Motor neuron (in vitro differentiated cells): ENCODE measurements at regions not wholly inside any gene's neighbourhood (a gene's known extent, or its start where the extent isn't known, plus 50 kb on each side); places are given as distances from the start of the nearest gene placed in this dataset.
"Not testable (repeated sequence)": the region's sequence is repeated elsewhere in the genome, so short reads cannot be mapped to it uniquely, and the experiment has no call there.

Source experiments
- ATAC-seq, 8 experiments: fragments of 200-7000 bp; cut with Tn5 transposase; replicated peaks in 6 of 8; 2 replicates each; pipeline ENCODE4 v1.8.0; 2021; ENCODE audit warnings: mild to moderate bottlenecking in 8 of 8, moderate library complexity in 8 of 8
- H3K27ac ChIP-seq, 2 donors: fragments of 250-450 bp; sonication (Bioruptor Pico); 2 replicates each; pipeline ENCODE4 v1.9.0; 2021; ENCODE audit warnings: antibody characterized with exemption in 2 of 2, mild to moderate bottlenecking in 2 of 2, moderate library complexity in 1 of 2
- H3K4me1 ChIP-seq, 2 donors: fragments of 250-450 bp; sonication (Bioruptor Pico); replicated peaks in 1 of 2; 2 replicates each; pipeline ENCODE4 v1.6.1; 2021; ENCODE audit warnings: antibody characterized with exemption in 2 of 2, mild to moderate bottlenecking in 2 of 2, moderate library complexity in 1 of 2
- H3K4me3 ChIP-seq, 5 donors: fragments of 250-450 bp; sonication (Bioruptor Pico); 2 replicates each; pipeline ENCODE4 v1.9.0; 2021; ENCODE audit warnings: antibody characterized with exemption in 5 of 5, mild to moderate bottlenecking in 5 of 5, moderate library complexity in 4 of 5
- WGBS, 10 experiments: fragments of 450-650 bp; shearing (Covaris generic); methylation state at CpG; one replicate each; pipeline ENCODE4 v1.0.0; 2022; 5-methylcytosine and 5-hydroxymethylcytosine counted together
- in situ Hi-C, 9 experiments: fragments of 400-800 bp; cut with MboI; loops; one replicate each; pipeline ENCODE4 v1.15.0; 2021; ENCODE audit warnings: low sequenced_read_pairs in 9 of 9, low pct_unique_long_range_greater_than_20kb in 2 of 9; ENCODE audit not compliant: unreplicated experiment in 9 of 9

DNA sequence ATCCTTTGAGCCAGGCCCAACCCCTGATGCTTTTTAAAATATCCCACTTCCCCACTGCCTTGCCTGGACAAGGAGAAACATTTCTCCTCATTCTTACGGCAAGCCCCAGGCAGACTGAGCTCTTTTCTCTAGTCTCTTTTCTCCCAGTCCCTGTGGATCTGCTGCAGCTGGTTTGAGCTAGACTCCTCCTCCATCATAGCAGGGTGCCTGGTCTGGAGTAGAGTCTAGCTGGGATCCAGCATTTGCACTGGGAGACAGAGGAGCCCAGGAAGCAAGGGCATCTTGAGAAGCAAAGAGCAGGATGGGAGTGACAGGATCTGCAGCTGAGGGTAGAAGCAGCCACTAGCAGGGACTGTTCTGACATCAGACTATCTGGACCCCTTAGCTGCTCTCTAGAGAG is 562.3 kb upstream of the COBL start:
- WGBS, 10 experiments, result 14 to 17% methylated on average over 1 of the region's 1 CpG; no CpG with 5 or more reads in 8 of the 10 experiments
- peaks cover 12 to 22% of the 10 kb centered on the region in 2 donors for H3K4me1 ChIP-seq
- in situ Hi-C loops, result no loop called here
- H3K4me3 ChIP-seq, result no peak overlapping the region
- H3K27ac ChIP-seq, result no peak overlapping the region
- peak in 5 of 8 experiments; percentile 33 to 63 (median 41) for ATAC-seq

DNA sequence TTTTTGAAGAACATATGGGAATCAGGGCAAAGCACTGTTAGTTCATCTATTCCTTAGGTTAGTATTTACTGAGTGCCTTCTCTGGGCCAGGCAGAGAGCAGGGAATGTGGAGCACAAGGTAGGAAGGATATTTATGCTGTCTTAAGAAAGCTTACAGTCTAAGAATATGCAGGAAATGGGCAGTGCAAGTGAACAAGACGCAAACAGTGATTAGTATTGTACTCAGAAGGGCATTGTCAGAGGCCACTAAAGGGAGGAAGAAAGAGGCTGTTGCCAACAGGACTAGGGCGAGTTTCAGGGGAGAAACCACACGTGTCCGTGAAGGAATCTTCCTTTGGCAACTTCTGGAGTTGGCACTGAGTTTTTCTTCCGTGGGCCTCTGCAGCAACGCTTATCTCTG is 552.8 kb upstream of the COBL start:
- H3K4me1 ChIP-seq, result no peaks in the 10 kb centered on the region
- no peak overlapping the region for H3K4me3 ChIP-seq
- no peak overlapping the region for H3K27ac ChIP-seq
- ATAC-seq, result no peak
- in situ Hi-C loops, result no loop called here
- 50 to 100% (median 89%) methylated on average over 1 to 4 of the region's 6 CpGs; no CpG with 5 or more reads in 5 of the 10 experiments for WGBS, 10 experiments

DNA sequence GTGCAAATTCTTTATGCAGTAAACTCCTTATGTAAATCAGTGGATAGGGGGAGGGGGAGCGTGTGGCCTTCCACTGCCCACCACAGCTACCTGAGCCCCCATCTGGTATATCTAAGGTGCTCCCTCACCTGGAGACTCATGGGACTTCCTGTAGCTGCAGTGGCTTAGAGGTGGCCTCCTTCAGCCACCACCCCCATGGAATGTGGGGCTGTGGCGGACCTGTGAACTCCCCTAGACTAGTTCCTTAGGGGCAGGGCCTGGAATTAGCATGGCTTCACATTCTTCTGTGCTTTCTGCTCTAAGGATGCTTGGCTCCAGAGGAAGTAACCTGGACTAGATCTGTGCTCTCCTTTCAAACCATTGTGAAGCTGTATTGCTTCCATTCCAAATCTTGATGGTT is 550.5 kb upstream of the COBL start:
- H3K4me1 ChIP-seq, result peaks cover 0 to 3% of the 10 kb centered on the region in 2 donors
- WGBS, 10 experiments, result 0 to 100% (median 80%) methylated on average over 1 to 2 of the region's 2 CpGs; no CpG with 5 or more reads in 7 of the 10 experiments
- no peak overlapping the region for H3K4me3 ChIP-seq
- no peak for ATAC-seq
- in situ Hi-C loops, result no loop called here
- H3K27ac ChIP-seq, result no peak overlapping the region

DNA sequence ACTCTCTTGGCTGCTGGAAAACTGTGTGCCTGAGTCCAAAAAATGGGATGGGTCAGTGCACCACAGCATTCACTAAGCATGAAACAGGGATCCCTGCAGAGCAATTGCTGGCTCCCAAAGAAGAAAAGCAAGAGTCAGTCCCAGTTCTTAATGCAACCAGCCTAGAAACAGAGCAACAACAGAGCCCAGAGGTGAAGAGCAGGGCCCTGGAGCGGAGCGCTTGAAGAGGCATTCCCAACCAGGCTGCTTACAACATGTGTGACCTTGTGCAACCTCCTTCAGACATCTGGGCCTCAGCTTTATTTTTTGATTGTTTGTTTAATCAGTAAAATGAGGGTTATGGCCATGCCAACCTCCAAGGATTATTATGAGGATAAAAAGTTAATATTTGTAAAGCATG is 543.7 kb upstream of the COBL start:
- 20 to 100% methylated on average over 1 to 2 of the region's 2 CpGs; no CpG with 5 or more reads in 8 of the 10 experiments for WGBS, 10 experiments
- no peak for ATAC-seq
- Histone ChIP-seq H3K4me3 (no peak overlapping the region), H3K27ac (no peak overlapping the region), H3K4me1 (peaks cover 0 to 8% of the 10 kb centered on the region in 2 donors)
- in situ Hi-C loops, result no loop called here

DNA sequence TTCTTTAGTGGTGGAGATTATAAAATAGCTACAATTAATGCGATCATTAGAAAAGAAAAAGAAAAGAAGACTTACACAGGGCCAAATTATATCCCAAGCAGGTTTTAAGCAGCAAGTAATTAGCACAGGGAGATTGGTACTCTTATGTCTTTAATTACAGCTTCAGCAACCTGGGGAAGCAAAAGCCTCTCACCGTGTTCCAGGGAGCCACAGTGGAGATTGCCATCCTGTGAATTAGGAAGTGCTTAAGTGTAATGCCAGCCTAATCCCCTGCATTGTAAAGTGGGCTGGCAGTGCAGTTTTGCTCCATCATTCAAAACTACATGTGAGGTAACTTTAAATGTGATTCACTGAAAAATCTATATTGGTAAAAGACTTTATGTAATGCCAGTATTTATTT is 533.5 kb upstream of the COBL start:
- Histone ChIP-seq H3K27ac (no peak overlapping the region), H3K4me1 (no peaks in the 10 kb centered on the region), H3K4me3 (no peak overlapping the region)
- no peak for ATAC-seq
- in situ Hi-C loops, result no loop called here
- WGBS, 10 experiments, result 0 to 100% (median 79%) methylated on average over 1 to 2 of the region's 2 CpGs; no CpG with 5 or more reads in 1 of the 10 experiments

DNA sequence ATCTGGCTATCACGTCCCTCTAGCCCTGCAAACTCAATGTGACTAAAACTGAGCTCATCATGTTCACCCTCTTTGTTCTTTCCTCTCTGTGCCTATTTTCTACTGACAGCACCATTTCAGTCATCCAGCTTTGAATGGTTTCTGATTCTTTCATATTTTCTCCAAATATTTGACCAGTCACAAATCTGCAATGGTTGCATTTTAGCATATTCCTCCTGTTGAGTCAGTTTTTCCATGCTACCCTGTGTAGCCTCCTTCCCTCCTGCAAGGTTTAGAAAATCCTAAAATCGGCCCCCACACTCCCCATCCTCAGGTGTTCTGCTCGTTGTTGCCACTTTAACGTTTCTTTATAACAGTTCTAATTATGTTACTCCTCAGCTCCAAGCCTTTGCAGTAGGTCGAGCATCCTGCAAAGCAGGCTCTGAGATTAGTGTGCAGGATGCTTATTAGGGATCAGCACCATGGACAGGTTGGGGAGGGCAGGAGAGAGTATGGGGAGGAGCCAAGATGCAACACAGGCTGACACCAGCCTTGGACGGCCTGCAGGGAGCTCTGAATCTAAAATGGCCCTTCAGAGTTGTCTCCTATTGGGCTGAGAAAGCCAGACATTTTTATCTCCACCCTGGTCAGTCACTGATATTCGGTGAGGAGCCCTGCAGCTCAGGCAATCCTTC is 531.0 kb upstream of the COBL start:
- ATAC-seq, result peak in 1 of 8 experiments; percentile 34
- Histone ChIP-seq H3K4me3 (no peak overlapping the region), H3K27ac (no peak overlapping the region), H3K4me1 (no peaks in the 10 kb centered on the region)
- in situ Hi-C loops, result no loop called here
- 0 to 63% (median 46%) methylated on average over 1 to 7 of the region's 7 CpGs; no CpG with 5 or more reads in 1 of the 10 experiments for WGBS, 10 experiments

DNA sequence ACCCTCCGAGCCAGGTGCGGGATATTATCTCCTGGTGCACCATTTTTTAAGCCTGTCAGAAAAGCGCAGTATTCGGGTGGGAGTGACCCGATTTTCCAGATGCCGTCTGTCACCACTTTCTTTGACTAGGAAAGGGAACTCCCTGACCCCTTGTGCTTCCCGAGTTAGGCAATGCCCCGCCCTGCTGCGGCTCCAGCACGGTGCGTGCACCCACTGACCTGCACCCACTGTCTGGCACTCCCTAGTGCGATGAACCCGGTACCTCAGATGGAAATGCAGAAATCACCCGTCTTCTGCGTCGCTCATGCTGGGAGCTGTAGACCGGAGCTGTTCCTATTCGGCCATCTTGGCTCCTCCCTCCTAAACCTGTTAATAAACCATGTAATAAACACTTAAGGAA is 522.5 kb upstream of the COBL start:
- 3 to 96% (median 88%) methylated on average over 6 to 13 of the region's 18 CpGs; no CpG with 5 or more reads in 7 of the 10 experiments for WGBS, 10 experiments
- ATAC-seq, H3K27ac ChIP-seq, H3K4me1 ChIP-seq, in situ Hi-C loops, H3K4me3 ChIP-seq: not testable (repeated sequence)

DNA sequence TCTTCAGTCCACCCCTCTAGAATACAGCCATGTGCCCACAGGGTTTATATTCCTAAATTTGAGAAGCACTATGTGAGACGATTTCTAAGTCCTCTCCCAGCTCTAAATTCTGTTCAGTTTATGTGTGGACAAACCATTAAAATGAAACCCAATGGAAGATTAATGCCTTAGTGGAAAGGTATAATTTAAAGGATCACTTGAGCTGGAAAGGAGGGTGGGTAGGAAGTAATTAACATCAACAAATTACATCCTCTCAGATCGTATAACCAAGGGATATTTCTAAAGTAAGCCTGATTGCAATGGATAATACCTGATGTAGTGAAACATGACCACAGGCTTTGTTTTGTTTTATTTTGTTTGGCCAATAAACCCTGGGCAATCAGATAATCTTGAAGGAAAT is 511.0 kb upstream of the COBL start:
- ATAC-seq, result no peak
- no peak overlapping the region for H3K4me3 ChIP-seq
- no peak overlapping the region for H3K27ac ChIP-seq
- in situ Hi-C loops, result no loop called here
- WGBS, 10 experiments, result 0 to 100% (median 76%) methylated on average over 1 to 2 of the region's 2 CpGs; no CpG with 5 or more reads in 2 of the 10 experiments
- H3K4me1 ChIP-seq, result no peaks in the 10 kb centered on the region

DNA sequence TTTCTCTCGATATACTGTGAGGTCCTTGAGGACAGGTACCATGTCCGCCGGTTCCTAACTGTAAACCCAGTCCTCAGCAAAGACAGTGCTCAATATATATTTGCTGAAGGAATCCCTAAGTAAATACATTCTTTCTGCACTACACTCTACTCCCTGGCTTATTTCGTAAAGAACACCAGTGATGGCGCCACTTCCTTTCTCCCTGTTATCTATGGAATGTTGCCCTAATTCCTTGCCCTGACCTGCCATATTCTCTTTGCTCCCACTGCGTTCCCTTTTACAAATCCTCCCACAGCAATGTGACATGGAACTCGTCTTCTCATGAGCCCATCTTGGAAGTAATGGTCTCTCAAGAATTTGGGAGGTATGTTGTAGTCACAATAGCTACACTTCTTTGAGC is 507.4 kb upstream of the COBL start:
- Histone ChIP-seq H3K4me3 (no peak overlapping the region), H3K27ac (no peak overlapping the region), H3K4me1 (no peaks in the 10 kb centered on the region)
- no peak for ATAC-seq
- 35 to 100% (median 86%) methylated on average over 2 to 7 of the region's 7 CpGs; no CpG with 5 or more reads in 2 of the 10 experiments for WGBS, 10 experiments
- in situ Hi-C loops, result no loop called here

DNA sequence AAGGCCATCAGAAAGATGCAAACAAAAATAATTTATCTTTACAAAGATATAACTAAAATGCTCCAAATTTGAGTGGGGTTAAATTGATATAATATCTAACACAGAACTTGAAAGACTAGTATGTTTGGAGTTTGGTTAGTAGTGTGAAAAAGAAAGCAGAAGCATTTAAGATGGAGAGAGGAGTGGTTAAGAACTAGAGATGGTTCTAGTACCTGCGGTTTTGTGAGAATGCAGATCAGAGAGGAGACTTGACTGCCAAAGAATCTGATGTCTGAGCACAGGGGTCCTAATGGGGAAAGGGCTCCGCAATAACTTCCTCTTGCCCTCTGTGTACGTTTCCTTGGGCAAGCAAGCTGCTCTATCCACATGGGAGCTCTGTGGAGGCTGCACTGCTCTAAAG is 506.8 kb upstream of the COBL start:
- Histone ChIP-seq H3K4me1 (no peaks in the 10 kb centered on the region), H3K27ac (no peak overlapping the region), H3K4me3 (no peak overlapping the region)
- WGBS, 10 experiments, result 0 to 100% (median 80%) methylated on average over 1 to 3 of the region's 3 CpGs
- in situ Hi-C loops, result no loop called here
- no peak for ATAC-seq

DNA sequence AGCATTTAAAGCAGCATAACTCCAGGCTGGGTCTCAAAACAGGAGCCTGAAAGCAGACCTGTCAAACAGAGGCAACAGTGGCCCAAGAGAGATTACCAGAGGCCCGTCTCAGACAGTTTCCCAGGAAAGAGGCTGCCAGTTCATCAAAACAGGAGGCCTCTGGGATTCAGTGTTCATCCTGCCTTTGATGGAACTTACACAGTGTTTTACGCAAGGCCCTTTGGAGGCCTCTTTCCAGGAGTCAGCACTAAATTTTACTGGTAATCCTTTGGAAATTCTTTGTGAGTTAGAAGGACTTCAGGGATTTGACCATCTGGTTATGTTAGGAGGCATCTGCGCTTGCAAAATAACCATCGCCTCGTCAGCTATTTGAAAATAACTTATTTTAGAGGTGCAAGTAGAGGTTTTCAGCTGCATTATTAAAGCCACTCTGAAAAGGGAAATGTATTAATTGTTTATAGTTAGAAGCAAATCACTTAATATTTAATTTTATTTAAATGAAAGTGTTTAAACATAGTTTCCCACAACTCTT is 501.2 kb upstream of the COBL start:
- Histone ChIP-seq H3K4me3 (no peak overlapping the region), H3K27ac (no peak overlapping the region), H3K4me1 (no peaks in the 10 kb centered on the region)
- in situ Hi-C loops, result no loop called here
- no peak for ATAC-seq
- 39 to 100% (median 87%) methylated on average over 2 to 5 of the region's 5 CpGs; no CpG with 5 or more reads in 2 of the 10 experiments for WGBS, 10 experiments

DNA sequence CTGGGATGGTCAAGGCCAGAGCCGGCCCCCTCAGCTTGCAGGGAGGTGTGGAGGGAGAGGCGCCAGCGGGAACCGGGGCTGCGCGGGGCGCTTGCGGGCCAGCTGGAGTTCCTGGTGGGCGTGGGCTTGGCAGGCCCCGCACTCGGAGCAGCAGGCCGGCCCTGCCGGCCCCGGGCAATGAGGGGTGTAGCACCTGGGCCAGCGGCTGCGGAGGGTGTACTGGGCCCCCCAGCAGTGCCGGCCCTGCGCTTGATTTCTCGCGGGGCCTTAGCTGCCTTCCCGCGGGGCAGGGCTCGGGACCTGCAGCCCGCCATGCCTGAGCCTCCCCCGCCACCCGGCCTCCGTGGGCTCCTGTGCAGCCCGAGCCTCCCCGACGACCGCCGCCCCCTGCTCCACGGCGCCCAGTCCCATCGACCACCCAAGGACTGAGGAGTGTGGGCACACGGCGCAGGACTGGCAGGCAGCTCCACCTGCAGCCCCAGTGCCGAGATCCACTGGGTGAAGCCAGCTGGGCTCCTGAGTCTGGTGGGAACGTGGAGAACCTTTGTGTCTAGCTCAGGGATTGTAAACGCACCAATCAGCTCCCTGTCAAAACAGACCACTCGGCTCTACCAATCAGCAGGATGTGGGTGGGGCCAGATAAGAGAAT is 489.3 kb upstream of the COBL start:
- in situ Hi-C loops, H3K4me3 ChIP-seq, ATAC-seq, H3K27ac ChIP-seq: not testable (repeated sequence)
- H3K4me1 ChIP-seq, result peaks cover 5 to 18% of the 10 kb centered on the region in 2 donors
- WGBS, 10 experiments, result 100% methylated on average over 1 of the region's 41 CpGs; no CpG with 5 or more reads in 8 of the 10 experiments

DNA sequence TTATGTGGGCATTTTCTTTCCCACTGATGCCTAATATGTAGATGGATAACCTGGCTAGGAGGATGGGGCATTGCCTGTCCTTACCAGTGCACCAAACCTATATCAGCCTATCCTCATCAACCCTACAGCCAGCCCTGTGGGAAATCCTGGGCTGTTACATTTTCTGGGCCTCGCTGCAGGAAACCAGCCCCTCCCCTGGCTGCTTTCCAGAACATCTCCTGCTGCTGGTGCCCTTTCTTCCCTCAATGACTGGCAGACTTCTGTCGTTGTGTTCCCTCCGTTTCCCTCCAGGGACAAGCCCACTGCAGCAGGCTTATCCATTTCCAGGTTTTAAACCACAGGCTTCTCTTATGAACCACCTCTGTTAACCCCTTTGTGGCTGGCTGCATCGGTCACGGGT is 486.1 kb upstream of the COBL start:
- in situ Hi-C loops, result no loop called here
- H3K27ac ChIP-seq, result no peak overlapping the region
- peaks cover 5 to 14% of the 10 kb centered on the region in 2 donors for H3K4me1 ChIP-seq
- ATAC-seq, result peak in 1 of 8 experiments; percentile 35
- H3K4me3 ChIP-seq, result no peak overlapping the region
- WGBS, 10 experiments, result 0 to 72% (median 40%) methylated on average over 1 to 5 of the region's 5 CpGs; no CpG with 5 or more reads in 3 of the 10 experiments
